ENCODE measurements at regions not wholly inside any gene's neighbourhood (a gene's known extent, or its start where the extent isn't known, plus 50 kb on each side); places are given as distances from the start of the nearest gene placed in this dataset.

DNA sequence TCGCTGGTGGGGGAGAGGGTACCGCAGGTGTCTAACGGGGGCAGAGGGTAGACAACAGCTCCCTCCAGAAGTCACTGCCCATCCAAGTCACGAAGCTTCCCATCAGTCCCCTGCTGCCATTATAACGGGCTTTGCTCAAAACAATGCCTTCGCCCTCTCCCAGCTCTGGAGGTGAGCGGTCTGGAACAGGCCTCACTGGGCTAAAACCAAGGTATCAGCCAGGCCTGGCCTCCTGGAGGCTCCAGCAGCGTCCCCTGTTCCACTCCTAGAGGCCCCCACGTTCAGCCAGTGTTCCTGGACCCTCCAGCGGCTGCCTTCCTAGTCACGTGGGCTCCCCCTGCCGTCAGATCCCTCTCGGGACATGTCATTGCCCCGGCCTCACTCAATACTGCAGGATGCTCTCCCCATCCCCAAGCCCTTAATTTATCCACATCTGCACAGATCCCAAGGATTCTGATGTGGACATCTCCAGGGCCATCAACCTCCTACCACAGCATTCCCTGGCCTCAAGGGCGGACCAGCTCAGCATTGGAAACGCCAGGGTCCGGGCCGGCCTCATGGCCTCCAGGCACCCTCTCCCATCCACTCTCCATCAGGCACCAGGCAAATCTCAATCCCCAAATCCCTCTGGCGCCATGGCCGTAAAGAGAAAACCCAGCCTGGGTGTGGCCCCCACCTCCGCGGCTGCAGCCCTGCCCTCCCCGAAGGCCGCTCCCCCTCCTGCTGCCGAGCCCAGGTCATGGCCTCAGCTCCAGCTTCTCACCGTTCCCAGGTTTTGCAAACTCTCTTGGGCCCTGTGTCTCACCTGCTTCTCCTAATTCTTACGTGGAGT, 104.1 kb upstream of the FAM20C start:
- no peak for TF ChIP-seq CTCF (IDR thresholded peaks at IDR 0.05; ENCODE audit: insufficient read depth, missing control alignments)
- no peak for FAIRE-seq
- DNase-seq (ENCODE audit: insufficient read length, low spot score): no peak

- FAIRE-seq (no peak), DNase-seq (ENCODE audit: insufficient read length, low spot score) (no peak)
- TF ChIP-seq CTCF (IDR thresholded peaks at IDR 0.05; ENCODE audit: insufficient read depth, missing control alignments): no peak
Measured at GRCh38 chr7:88927-89231, 103.5 kb upstream of the FAM20C start.

DNA sequence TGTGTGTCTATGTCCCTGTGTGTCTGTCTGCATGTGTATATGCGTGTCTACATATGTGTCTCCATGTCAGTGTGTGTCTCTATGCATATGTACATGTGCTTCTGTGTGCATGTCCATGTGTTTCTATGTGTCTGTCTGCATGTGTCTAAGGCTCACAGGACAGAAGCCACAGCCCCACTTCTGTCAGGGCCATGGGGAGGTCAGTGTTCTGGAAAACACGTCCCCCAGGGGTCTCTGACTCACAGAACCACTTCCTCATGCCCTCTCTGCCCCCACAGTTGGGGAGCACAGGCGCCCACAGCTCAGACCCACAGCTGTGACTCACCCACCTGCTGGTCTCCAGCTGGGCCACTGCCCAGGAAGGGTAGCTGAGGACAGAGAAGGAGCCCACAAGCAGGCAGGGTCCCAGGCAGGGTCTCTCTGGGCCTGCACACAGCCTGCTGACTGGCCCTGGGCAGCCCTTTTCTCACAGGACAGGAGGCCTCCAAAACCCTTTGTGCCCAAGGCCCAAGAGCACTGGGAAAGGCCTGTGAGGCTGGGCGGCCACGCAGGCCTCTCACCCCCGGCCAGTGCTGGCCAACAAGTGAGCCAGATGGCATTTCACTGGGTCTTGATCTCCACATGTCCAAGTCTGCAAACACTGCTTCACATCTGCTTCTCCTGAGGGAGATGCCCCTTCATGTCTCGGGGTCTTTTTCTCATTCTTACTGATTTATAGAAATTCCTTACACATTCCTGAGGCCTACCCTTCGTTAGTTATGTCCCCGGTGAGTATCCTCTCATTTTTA, 102.9 kb upstream of the FAM20C start:
- FAIRE-seq: no peak
- DNase-seq (ENCODE audit: insufficient read length, low spot score): no peak
- no peak for TF ChIP-seq CTCF (IDR thresholded peaks at IDR 0.05; ENCODE audit: insufficient read depth, missing control alignments)

DNA sequence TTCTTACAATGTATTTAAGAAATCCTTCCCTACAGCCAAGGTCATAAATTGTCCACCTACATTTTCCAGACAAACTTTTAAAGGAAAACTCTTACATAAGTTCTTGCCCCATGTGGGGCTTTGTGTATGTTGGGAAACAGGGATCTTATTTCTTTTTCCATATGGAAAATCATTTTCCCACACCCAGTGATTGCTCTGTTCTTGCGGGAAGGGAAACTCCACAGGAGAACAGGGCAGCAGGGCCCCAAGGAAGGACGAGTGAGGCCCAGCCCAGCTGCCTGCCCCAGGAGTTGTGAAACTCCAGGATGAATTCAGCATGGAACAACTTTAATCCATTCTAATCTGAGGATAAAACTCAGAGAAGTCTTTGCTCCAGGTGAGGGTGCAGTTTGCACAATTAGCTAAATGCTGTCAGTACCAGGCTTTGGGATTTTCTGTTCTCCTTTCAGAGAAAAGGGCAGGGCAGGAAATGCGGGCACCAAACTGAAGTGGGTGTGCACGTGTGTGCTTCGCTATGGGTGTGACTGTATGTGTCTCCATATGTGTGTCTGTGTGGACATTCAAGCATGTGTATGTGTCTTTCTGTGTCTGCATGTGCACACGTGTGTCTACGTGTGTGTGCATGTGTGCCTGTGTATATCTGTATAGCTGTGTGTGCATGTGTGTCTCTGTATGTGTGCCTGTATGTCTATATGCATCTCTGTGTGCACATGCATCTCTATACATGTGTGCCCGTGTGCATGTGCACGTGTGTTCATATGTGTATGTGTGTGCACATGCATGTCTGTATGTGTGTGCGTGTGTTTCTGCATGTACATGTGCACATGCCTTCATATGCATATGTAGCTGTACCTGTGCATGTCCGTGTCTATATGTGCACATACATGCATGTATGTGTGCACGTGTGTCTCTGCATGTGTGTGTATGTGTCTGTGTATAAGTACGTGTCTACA, 102.0 kb upstream of the FAM20C start:
- TF ChIP-seq CTCF (IDR thresholded peaks at IDR 0.05; ENCODE audit: insufficient read depth, missing control alignments): no peak
- DNase-seq (ENCODE audit: insufficient read length, low spot score) (no peak), FAIRE-seq (no peak)

DNA sequence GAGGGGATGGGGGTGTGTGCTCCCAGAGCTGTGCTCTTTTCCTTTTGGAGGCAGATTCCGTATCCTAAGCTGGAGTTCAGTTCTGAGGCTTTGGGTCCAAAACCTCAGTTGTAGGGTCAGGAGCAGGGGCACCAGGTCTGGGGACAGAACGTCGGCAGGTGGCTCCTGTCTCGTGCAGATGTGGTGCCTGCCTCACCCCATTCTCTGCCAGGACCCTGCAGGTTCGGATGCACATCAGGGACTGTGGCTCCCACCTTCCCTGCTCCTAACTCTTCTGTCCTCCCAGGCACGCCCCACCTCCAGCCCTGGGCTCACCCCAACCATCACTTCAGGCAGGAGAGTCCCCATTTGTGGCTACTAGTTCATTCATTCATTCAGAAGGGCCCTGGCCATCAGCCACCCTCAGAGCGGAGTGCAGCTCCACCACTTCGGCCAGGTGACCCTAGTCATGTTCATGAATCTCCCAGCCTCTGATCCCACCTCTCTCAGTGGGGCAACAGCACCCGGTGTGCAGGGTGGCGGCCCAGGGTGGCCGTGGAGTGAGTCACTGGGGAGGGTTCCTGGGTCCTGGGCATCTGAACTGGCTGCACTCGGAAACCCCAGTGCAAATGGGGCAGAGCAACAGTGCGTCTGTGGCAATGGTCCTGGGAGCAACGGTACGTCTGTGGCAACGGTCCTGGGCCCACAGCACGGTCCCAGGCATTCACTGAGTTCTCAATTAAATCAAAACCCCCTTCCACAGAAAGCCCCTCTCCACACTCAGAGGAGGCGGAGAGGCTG, 100.8 kb upstream of the FAM20C start:
- DNase-seq (ENCODE audit: insufficient read length, low spot score) (no peak), FAIRE-seq (no peak)
- TF ChIP-seq CTCF (IDR thresholded peaks at IDR 0.05; ENCODE audit: insufficient read depth, missing control alignments): no peak

GRCh38 chr7:92231-92674, 100.1 kb upstream of the FAM20C start:
- FAIRE-seq (peak; percentile 87), DNase-seq (ENCODE audit: insufficient read length, low spot score) (peak; percentile 57)
- TF ChIP-seq CTCF (IDR thresholded peaks at IDR 0.05; ENCODE audit: insufficient read depth, missing control alignments): no peak
